ENCODE measurements at regions not wholly inside any gene's neighbourhood (a gene's known extent, or its start where the extent isn't known, plus 50 kb on each side); places are given as distances from the start of the nearest gene placed in this dataset.

DNA sequence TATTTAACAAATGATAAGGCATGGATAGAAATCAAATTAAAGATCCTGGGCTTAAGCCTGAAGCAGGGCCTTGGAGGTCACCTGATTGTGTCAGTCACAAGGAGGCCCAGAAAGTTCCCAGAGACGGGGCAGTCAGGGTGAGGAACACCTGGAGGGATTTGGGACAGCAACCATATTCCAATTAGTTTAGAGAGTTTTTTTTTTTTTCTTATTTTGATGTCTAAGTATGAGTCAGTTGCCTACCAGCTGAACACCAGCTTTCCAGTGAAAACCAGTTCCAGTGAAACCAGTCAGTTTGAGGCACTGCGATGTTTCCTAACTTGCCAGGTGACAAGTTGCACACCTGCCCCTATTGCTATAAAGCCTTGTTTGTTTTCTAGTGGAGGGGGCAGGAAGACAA is 350.7 kb upstream of the AZI2 start:
- no peaks in the 10 kb centered on the region for H3K27me3 ChIP-seq (replicated peaks in 1 of 4; ENCODE audit: control insufficient read depth in 3 of 4, extremely low read depth in 1 of 4, insufficient read depth in 3 of 4, low read length in 3 of 4)
- no peak overlapping the region for H3K56ac ChIP-seq (replicated peaks; ENCODE audit: insufficient read length, low read depth, low read length)
- no peaks in the 10 kb centered on the region for H4K20me1 ChIP-seq (replicated peaks in 1 of 2; ENCODE audit: control insufficient read depth in 1 of 2, insufficient read depth in 2 of 2, low read length in 2 of 2)
- DNase-seq (ENCODE audit: low read depth in 1 of 2, low spot score in 2 of 2), result no peak
- H3K36me3 ChIP-seq (ENCODE audit: control insufficient read depth in 2 of 4, insufficient read depth in 4 of 4, low read length in 3 of 4), result no peaks in the 10 kb centered on the region
- no peak overlapping the region for H3K4ac ChIP-seq (replicated peaks; ENCODE audit: insufficient read length, low read depth, low read length)
- ChIA-PET CTCF (ENCODE audit: partially characterized antibody) (interaction anchor here (2.2 to 3.3 kb wide), 2 partner anchors 14 to 30 kb away, joined by 9 to 16 read pairs; no protein-coding TSS in a partner anchor), POLR2A (ENCODE audit: partially characterized antibody) (no interaction called here)
- H3K23me2 ChIP-seq (ENCODE audit: low read depth, low read length), result no peaks in the 10 kb centered on the region
- H3K27ac ChIP-seq (ENCODE audit: low read depth, low read length), result no peak overlapping the region
- H3K14ac ChIP-seq (ENCODE audit: insufficient read length), result no peak overlapping the region
- peaks cover 0 to 6% (median 5%) of the 10 kb centered on the region in 4 experiments; a peak in 3 of 7 replicates for H3K4me1 ChIP-seq (replicated peaks in 1 of 4; ENCODE audit: control insufficient read depth in 3 of 4, insufficient read depth in 4 of 4, low read length in 3 of 4)
- H2BK20ac ChIP-seq (ENCODE audit: low read length), result no peak overlapping the region
- H3K9me3 ChIP-seq (ENCODE audit: insufficient read depth in 2 of 2, low read depth in 1 of 2, low read length in 1 of 2), result no peaks in the 10 kb centered on the region
- no peak overlapping the region for H3K18ac ChIP-seq (ENCODE audit: extremely low read depth, low read length)
- 95% methylated on average over 2 of the region's 2 CpGs; no CpG with 5 or more reads in 1 of the 2 experiments for WGBS, 2 experiments (ENCODE audit: extremely low coverage in 1 of 2, insufficient coverage in 1 of 2, insufficient read length in 1 of 2, insufficient replicate concordance in 2 of 2, low coverage in 1 of 2, low lambda C conversion rate in 2 of 2, missing lambda C conversion rate in 1 of 2)
- no peak overlapping the region for H3K4me2 ChIP-seq (ENCODE audit: insufficient read depth in 1 of 2, low read depth in 2 of 2, low read length in 2 of 2)
- H2BK5ac ChIP-seq (ENCODE audit: low read depth, low read length), result no peak overlapping the region
- no peak overlapping the region for H2AK5ac ChIP-seq (ENCODE audit: low read depth, low read length)
- H3K79me2 ChIP-seq (ENCODE audit: control insufficient read depth in 1 of 2, insufficient read depth in 2 of 2, low read length in 2 of 2), result no peaks in the 10 kb centered on the region; a peak in 1 of 4 replicates
- H2AFZ ChIP-seq (ENCODE audit: low read length), result no peak overlapping the region
- no peak overlapping the region for H3K4me3 ChIP-seq (ENCODE audit: extremely low read depth in 1 of 4, insufficient read depth in 2 of 4, low read depth in 3 of 4, low read length in 4 of 4)
- H4K91ac ChIP-seq (replicated peaks; ENCODE audit: insufficient read length, low read length), result no peak overlapping the region
- no peaks in the 10 kb centered on the region for H3K79me1 ChIP-seq (ENCODE audit: low read depth, low read length)
- H2BK15ac ChIP-seq (ENCODE audit: low read length), result no peak overlapping the region
- H4K5ac ChIP-seq (ENCODE audit: insufficient read length, low read depth, low read length), result no peak overlapping the region
- H4K8ac ChIP-seq (ENCODE audit: extremely low read depth, insufficient read depth, low read length), result no peak overlapping the region
- H3K23ac ChIP-seq (ENCODE audit: insufficient read length), result no peak overlapping the region
- H2BK120ac ChIP-seq (replicated peaks; ENCODE audit: low read depth, low read length), result no peak overlapping the region
- TF ChIP-seq, protein P1, sequence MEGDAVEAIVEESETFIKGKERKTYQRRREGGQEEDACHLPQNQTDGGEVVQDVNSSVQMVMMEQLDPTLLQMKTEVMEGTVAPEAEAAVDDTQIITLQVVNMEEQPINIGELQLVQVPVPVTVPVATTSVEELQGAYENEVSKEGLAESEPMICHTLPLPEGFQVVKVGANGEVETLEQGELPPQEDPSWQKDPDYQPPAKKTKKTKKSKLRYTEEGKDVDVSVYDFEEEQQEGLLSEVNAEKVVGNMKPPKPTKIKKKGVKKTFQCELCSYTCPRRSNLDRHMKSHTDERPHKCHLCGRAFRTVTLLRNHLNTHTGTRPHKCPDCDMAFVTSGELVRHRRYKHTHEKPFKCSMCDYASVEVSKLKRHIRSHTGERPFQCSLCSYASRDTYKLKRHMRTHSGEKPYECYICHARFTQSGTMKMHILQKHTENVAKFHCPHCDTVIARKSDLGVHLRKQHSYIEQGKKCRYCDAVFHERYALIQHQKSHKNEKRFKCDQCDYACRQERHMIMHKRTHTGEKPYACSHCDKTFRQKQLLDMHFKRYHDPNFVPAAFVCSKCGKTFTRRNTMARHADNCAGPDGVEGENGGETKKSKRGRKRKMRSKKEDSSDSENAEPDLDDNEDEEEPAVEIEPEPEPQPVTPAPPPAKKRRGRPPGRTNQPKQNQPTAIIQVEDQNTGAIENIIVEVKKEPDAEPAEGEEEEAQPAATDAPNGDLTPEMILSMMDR (IDR thresholded peaks at IDR 0.05; ENCODE audit: control extremely low read depth in 1 of 3, insufficient read depth in 1 of 3, low read depth in 1 of 3, low read length in 3 of 3), result no peak
- no peak for FAIRE-seq
- H2BK12ac ChIP-seq (ENCODE audit: low read depth, low read length), result no peak overlapping the region
- H3K9ac ChIP-seq (replicated peaks in 1 of 4; ENCODE audit: extremely low read depth in 1 of 4, low read depth in 3 of 4, low read length in 3 of 4), result no peak overlapping the region

Measured in H1 (cell line).